Activated B cell treated with CpG ODN at 0.5 μM for 24 hours (primary cell): ENCODE measurements at regions not wholly inside any gene's neighbourhood (a gene's known extent, or its start where the extent isn't known, plus 50 kb on each side); places are given as distances from the start of the nearest gene placed in this dataset.

Source experiments
- ATAC-seq: fragments of 200-7000 bp; cut with Tn5 transposase; one replicate; pipeline ENCODE4 v1.10.0; 2021; ENCODE audit warnings: low read depth, mild to moderate bottlenecking, moderate library complexity
- CTCF ChIA-PET: fragments of 350-600 bp; sonication (Branson Sonifier 250); formaldehyde crosslinking; loops from one replicate; lab custom pipeline; 2021; ENCODE audit warnings: antibody characterized with exemption; lab: Charles Lee
- POLR2A ChIA-PET: fragments of 350-600 bp; sonication (Branson Sonifier 250); formaldehyde crosslinking; loops from one replicate; lab custom pipeline; 2021; ENCODE audit warnings: antibody characterized with exemption; lab: Charles Lee
- DNase-seq: peaks from one replicate; pipeline ENCODE4 v3.0.0; 2022
- H3K27ac Mint-ChIP-seq: one replicate; pipeline ENCODE4 v1.8.0; 2020; ENCODE audit warnings: mixed read lengths
- H3K27me3 Mint-ChIP-seq: one replicate; pipeline ENCODE4 v1.8.0; 2021; ENCODE audit warnings: mixed read lengths
- H3K36me3 Mint-ChIP-seq: one replicate; pipeline ENCODE4 v1.8.0; 2021; ENCODE audit warnings: low read depth, mixed read lengths
- H3K4me1 Mint-ChIP-seq: one replicate; pipeline ENCODE4 v1.8.0; 2021; ENCODE audit warnings: mixed read lengths
- H3K4me3 Mint-ChIP-seq: one replicate; pipeline ENCODE4 v1.8.0; 2020; ENCODE audit warnings: mild to moderate bottlenecking, mixed read lengths
- H3K9me3 Mint-ChIP-seq: one replicate; pipeline ENCODE4 v1.8.0; 2020; ENCODE audit warnings: mixed read lengths
- CTCF ChIP-seq: fragments of 200-600 bp; IDR thresholded peaks from one replicate; pipeline ENCODE4 v1.8.0; 2022; ENCODE audit warnings: antibody characterized with exemption, mild to moderate bottlenecking
- intact Hi-C: fragments of 100-400 bp; cut with micrococcal nuclease; formaldehyde crosslinking; loops from one replicate; pipeline ENCODE4 v1.15.1; 2024

GRCh38 chr14:62453226-62453625 lies 592.0 kb downstream of the KCNH5 start:
- CTCF ChIA-PET, result no interaction called here
- POLR2A ChIA-PET, result no interaction called here
- Mint-ChIP-seq H3K4me3 (no peak overlapping the region), H3K4me1 (no peaks in the 10 kb centered on the region), H3K27me3 (no peaks in the 10 kb centered on the region), H3K36me3 (no peaks in the 10 kb centered on the region), H3K27ac (no peak overlapping the region), H3K9me3 (no peaks in the 10 kb centered on the region)
- no peak for ATAC-seq
- intact Hi-C loops, result no loop called here
- TF ChIP-seq CTCF, result no peak
- DNase-seq, result no peak

- POLR2A ChIA-PET, result no interaction called here
- H3K36me3 Mint-ChIP-seq, result no peaks in the 10 kb centered on the region
- DNase-seq (no peak), ATAC-seq (no peak)
- no peak for TF ChIP-seq CTCF
- CTCF ChIA-PET, result no interaction called here
- H3K9me3 Mint-ChIP-seq, result peaks cover 3% of the 10 kb centered on the region
- intact Hi-C loops, result no loop called here
- no peak overlapping the region for H3K4me3 Mint-ChIP-seq
- H3K27me3 Mint-ChIP-seq, result no peaks in the 10 kb centered on the region
- H3K27ac Mint-ChIP-seq, result no peak overlapping the region
- no peaks in the 10 kb centered on the region for H3K4me1 Mint-ChIP-seq
Observed at GRCh38 chr14:62455446-62455845, 589.8 kb downstream of the KCNH5 start.

GRCh38 chr14:62462988-62463387 lies 582.3 kb downstream of the KCNH5 start:
- Mint-ChIP-seq H3K4me1 (no peaks in the 10 kb centered on the region), H3K27me3 (no peaks in the 10 kb centered on the region), H3K4me3 (no peak overlapping the region), H3K27ac (no peak overlapping the region), H3K36me3 (no peaks in the 10 kb centered on the region), H3K9me3 (peaks cover 3% of the 10 kb centered on the region)
- POLR2A ChIA-PET, result no interaction called here
- ATAC-seq (no peak), DNase-seq (no peak)
- intact Hi-C loops, result no loop called here
- CTCF ChIA-PET, result no interaction called here
- TF ChIP-seq CTCF, result no peak

GRCh38 chr14:62468946-62469345 lies 576.3 kb downstream of the KCNH5 start:
- DNase-seq (no peak), ATAC-seq (no peak)
- POLR2A ChIA-PET, result no interaction called here
- Mint-ChIP-seq H3K4me3 (no peak overlapping the region), H3K27me3 (no peaks in the 10 kb centered on the region), H3K9me3 (no peaks in the 10 kb centered on the region), H3K27ac (no peak overlapping the region), H3K36me3 (no peaks in the 10 kb centered on the region), H3K4me1 (no peaks in the 10 kb centered on the region)
- CTCF ChIA-PET, result no interaction called here
- intact Hi-C loops, result no loop called here
- no peak for TF ChIP-seq CTCF

GRCh38 chr14:62470935-62471334 lies 574.3 kb downstream of the KCNH5 start:
- no peaks in the 10 kb centered on the region for H3K4me1 Mint-ChIP-seq
- ATAC-seq (no peak), DNase-seq (no peak)
- no peak overlapping the region for H3K27ac Mint-ChIP-seq
- no peaks in the 10 kb centered on the region for H3K9me3 Mint-ChIP-seq
- H3K36me3 Mint-ChIP-seq, result no peaks in the 10 kb centered on the region
- H3K27me3 Mint-ChIP-seq, result no peaks in the 10 kb centered on the region
- no peak for TF ChIP-seq CTCF
- ChIA-PET CTCF (no interaction called here), POLR2A (no interaction called here)
- H3K4me3 Mint-ChIP-seq, result no peak overlapping the region
- intact Hi-C loops, result no loop called here
